GM12878 (cell line): ENCODE measurements at regions not wholly inside any gene's neighbourhood (a gene's known extent, or its start where the extent isn't known, plus 50 kb on each side); places are given as distances from the start of the nearest gene placed in this dataset.

Experiments used
- ATAC-seq: fragments of 200-7000 bp; cut with Tn5 transposase; 3 replicates; pipeline ENCODE4 v1.9.1; 2020; ENCODE audit warnings: mild to moderate bottlenecking, moderate library complexity
- BruUV-seq: library from RNA; stranded (reverse); fragments of 400-500 nt; replicated peaks from 2 replicates; lab custom pipeline; 2021; lab: Mats Ljungman, UMichigan
- CTCF ChIA-PET: fragments of 300-600 bp; sonication (Branson Sonifier 250); formaldehyde crosslinking; extraction: SDS; loops from one replicate; lab custom pipeline; 2021; ENCODE audit warnings: inconsistent platforms; lab: Yijun Ruan, JAX
- POLR2A ChIA-PET: fragments of 350-600 bp; formaldehyde crosslinking; extraction: SDS; loops from one replicate; lab custom pipeline; 2021; ENCODE audit warnings: inconsistent platforms; lab: Charles Lee
- RAD21 ChIA-PET: fragments of 300-600 bp; sonication (Branson Sonifier 250); formaldehyde crosslinking; loops from one replicate; lab custom pipeline; 2023; ENCODE audit warnings: antibody characterized with exemption; ENCODE audit not compliant: unreplicated experiment; lab: Charles Lee
- SMC1A ChIA-PET: fragments of 300-600 bp; sonication (Branson Sonifier 250); formaldehyde crosslinking; loops from one replicate; lab custom pipeline; 2023; ENCODE audit not compliant: unreplicated experiment, uncharacterized antibody; lab: Charles Lee
- DNase-seq: peaks from one replicate; pipeline ENCODE4 v3.0.0-alpha.2; 2011; ENCODE audit warnings: low read depth, low spot score
- FAIRE-seq: peaks from 3 replicates; lab custom pipeline; 2011; peaks lifted over from hg19 to GRCh38; lab: Jason Lieb, UNC
- H2AFZ ChIP-seq: 2 replicates; pipeline ENCODE4 v1.6.0; 2011; ENCODE audit warnings: low read depth, low read length, control low read depth; ENCODE audit not compliant: control insufficient read depth
- H3K27ac ChIP-seq: 2 replicates; pipeline ENCODE4 v1.5.1; 2011; ENCODE audit warnings: control low read depth; ENCODE audit not compliant: control insufficient read depth, insufficient read depth
- H3K27me3 ChIP-seq, 2 experiments: replicated peaks in 1 of 2; 2 replicates each; pipeline versions ENCODE4 v1.6.0 to v1.6.1; 2011; ENCODE audit warnings: low read length in 1 of 2; ENCODE audit not compliant: control insufficient read depth in 2 of 2, insufficient read depth in 2 of 2
- H3K36me3 ChIP-seq, 2 experiments: 2 replicates each; pipeline ENCODE4 v1.5.1; 2011; ENCODE audit warnings: low read length in 1 of 2; ENCODE audit not compliant: control insufficient read depth in 2 of 2, insufficient read depth in 2 of 2
- H3K4me1 ChIP-seq: 2 replicates; pipeline ENCODE4 v1.6.1; 2011; ENCODE audit warnings: mild to moderate bottlenecking, low read length, moderate library complexity, mixed read lengths; ENCODE audit not compliant: control insufficient read depth, insufficient read depth
- H3K4me2 ChIP-seq: 2 replicates; pipeline ENCODE4 v1.6.0; 2011; ENCODE audit warnings: control low read depth; ENCODE audit not compliant: control insufficient read depth, insufficient read depth
- H3K4me3 ChIP-seq: fragments of 200-600 bp; sonication (generic); 2 replicates; pipeline ENCODE4 v1.5.1; 2016
- H3K79me2 ChIP-seq: 2 replicates; pipeline ENCODE4 v1.6.0; 2011; ENCODE audit warnings: low read length; ENCODE audit not compliant: control insufficient read depth, insufficient read depth
- H3K9ac ChIP-seq: 2 replicates; pipeline ENCODE4 v1.8.0; 2011; ENCODE audit warnings: low read length, control low read depth, mixed read lengths; ENCODE audit not compliant: control insufficient read depth, insufficient read depth
- H3K9me3 ChIP-seq: replicated peaks from 3 replicates; pipeline ENCODE4 v1.5.1; 2011; ENCODE audit warnings: mild to moderate bottlenecking, low read length; ENCODE audit not compliant: control insufficient read depth, insufficient read depth
- H4K20me1 ChIP-seq: 2 replicates; pipeline ENCODE4 v1.6.0; 2011; ENCODE audit not compliant: control insufficient read depth, insufficient read depth
- CHD4 ChIP-seq: fragments of 200-600 bp; sonication (generic); IDR thresholded peaks from 2 replicates; pipeline ENCODE4 v1.6.1; 2016; ENCODE audit warnings: mild to moderate bottlenecking
- CREB1 ChIP-seq: IDR thresholded peaks from 2 replicates; pipeline ENCODE4 v1.6.1; 2012; ENCODE audit warnings: low read depth, mild to moderate bottlenecking, inconsistent platforms
- IKZF2 ChIP-seq, 2 experiments: fragments of 450-650 bp; IDR thresholded peaks; 2 replicates each; pipeline ENCODE4 v1.6.1; 2017; ENCODE audit warnings: mild to moderate bottlenecking in 2 of 2, moderate library complexity in 2 of 2
- IRF4 ChIP-seq: IDR thresholded peaks from 2 replicates; pipeline ENCODE4 v1.6.1; 2011; ENCODE audit warnings: low read depth, low read length
- NFYB ChIP-seq: IDR thresholded peaks from 2 replicates; pipeline ENCODE4 v1.6.1; 2011; ENCODE audit warnings: low read depth, mild to moderate bottlenecking, low read length, improper control_type of control experiment, moderate library complexity; ENCODE audit not compliant: insufficient read depth
- NRF1 ChIP-seq: conservative IDR thresholded peaks from 2 replicates; pipeline ENCODE4 v1.6.1; 2011; ENCODE audit warnings: mild to moderate bottlenecking, low read depth, low read length, improper control_type of control experiment
- POLR2AphosphoS5 ChIP-seq: IDR thresholded peaks from 2 replicates; pipeline ENCODE4 v1.6.1; 2011; ENCODE audit warnings: mild to moderate bottlenecking, low read length, inconsistent platforms
- POU2F2 ChIP-seq: IDR thresholded peaks from 3 replicates; pipeline ENCODE4 v1.6.1; 2011; ENCODE audit warnings: low read depth, mild to moderate bottlenecking, low read length, borderline replicate concordance
- SRF ChIP-seq, 2 experiments: IDR thresholded peaks; 2 replicates each; pipeline ENCODE4 v1.6.1; 2011; ENCODE audit warnings: low read depth in 2 of 2, low read length in 2 of 2, mild to moderate bottlenecking in 1 of 2, moderate library complexity in 1 of 2
- TCF3 ChIP-seq: IDR thresholded peaks from 2 replicates; pipeline ENCODE4 v1.6.1; 2012; ENCODE audit warnings: low read depth, mild to moderate bottlenecking, low read length, borderline replicate concordance; ENCODE audit not compliant: insufficient read depth
- WRNIP1 ChIP-seq: IDR thresholded peaks from 2 replicates; pipeline ENCODE4 v1.6.1; 2011; ENCODE audit warnings: low read depth, low read length, improper control_type of control experiment, borderline replicate concordance
- WGBS: methylation state at CpG from one replicate; pipeline ENCODE4 v1.1.6; 2016; ENCODE audit warnings: low lambda C conversion rate; ENCODE audit not compliant: insufficient replicate concordance, insufficient coverage; ENCODE audit errors: missing lambda C conversion rate; 5-methylcytosine and 5-hydroxymethylcytosine counted together
- in situ Hi-C: fragments of 300-500 bp; cut with MboI; formaldehyde crosslinking; loops from 9 replicates; pipeline ENCODE4 v1.14.3; 2018; ENCODE audit warnings: mixed read lengths
- intact Hi-C: fragments of 100-400 bp; cut with micrococcal nuclease; formaldehyde crosslinking; loops from one replicate; pipeline ENCODE4 v1.14.2; 2022; ENCODE audit not compliant: unreplicated experiment
- TF ChIP-seq, protein P1 (sequence below), 3 experiments: IDR thresholded peaks in 2 of 3; conservative IDR thresholded peaks in 1 of 3; 2 replicates each; pipeline ENCODE4 v1.5.1; 2011; ENCODE audit warnings: low read depth in 3 of 3, low read length in 3 of 3, mild to moderate bottlenecking in 3 of 3, control low read depth in 2 of 3, moderate library complexity in 2 of 3, inconsistent platforms in 1 of 3, mixed read lengths in 1 of 3; ENCODE audit not compliant: control insufficient read depth in 2 of 3, insufficient read depth in 1 of 3; ENCODE audit errors: extremely low read depth in 1 of 3
- TF ChIP-seq, protein P2 (sequence below): fragments of 450-650 bp; IDR thresholded peaks from 2 replicates; pipeline ENCODE4 v1.6.1; 2017; ENCODE audit warnings: low read depth, mild to moderate bottlenecking, moderate library complexity

DNA sequence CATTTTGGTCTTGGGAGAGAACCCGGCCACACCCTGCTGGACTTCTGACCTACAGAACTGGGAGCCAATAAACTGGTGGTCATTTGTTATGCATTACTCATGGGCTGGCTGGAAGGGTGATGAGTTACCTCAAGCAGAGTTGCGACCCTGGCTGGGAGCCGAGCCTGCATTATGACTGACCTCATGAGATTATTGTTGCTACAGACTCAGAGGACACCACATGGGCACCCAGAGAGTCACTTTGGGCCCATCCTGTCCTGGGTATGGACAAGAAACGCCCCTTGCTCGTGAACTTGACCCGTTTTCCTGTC, 531.7 kb downstream of the TBC1D22A start:
- Histone ChIP-seq H3K4me1 (no peaks in the 10 kb centered on the region), H2AFZ (no peak overlapping the region), H3K4me3 (no peak overlapping the region), H3K4me2 (no peak overlapping the region), H3K9me3 (no peaks in the 10 kb centered on the region), H3K9ac (no peak overlapping the region), H3K27me3 (no peaks in the 10 kb centered on the region), H3K79me2 (no peaks in the 10 kb centered on the region), H3K27ac (no peak overlapping the region), H3K36me3 (no peaks in the 10 kb centered on the region), H4K20me1 (no peaks in the 10 kb centered on the region)
- ChIA-PET RAD21 (no interaction called here), POLR2A (no interaction called here), CTCF (no interaction called here), SMC1A (interaction anchor here (0.6 kb wide), 1 partner anchor 97 kb away, joined by 4 read pairs; no protein-coding TSS in a partner anchor)
- TF ChIP-seq IKZF2 (IDR thresholded peaks at IDR 0.05) (no peak), POU2F2 (no peak), POLR2AphosphoS5 (no peak), SRF (IDR thresholded peaks at IDR 0.05; ENCODE audit: low read depth in 2 of 2, low read length in 2 of 2) (no peak), WRNIP1 (no peak), IRF4 (no peak)
- intact Hi-C loops, result no loop called here
- 13% methylated on average over 6 of the region's 6 CpGs for WGBS
- ATAC-seq (no peak), DNase-seq (no peak), FAIRE-seq (no peak)
- in situ Hi-C loops, result no loop called here
- no TSS peak for BruUV-seq

DNA sequence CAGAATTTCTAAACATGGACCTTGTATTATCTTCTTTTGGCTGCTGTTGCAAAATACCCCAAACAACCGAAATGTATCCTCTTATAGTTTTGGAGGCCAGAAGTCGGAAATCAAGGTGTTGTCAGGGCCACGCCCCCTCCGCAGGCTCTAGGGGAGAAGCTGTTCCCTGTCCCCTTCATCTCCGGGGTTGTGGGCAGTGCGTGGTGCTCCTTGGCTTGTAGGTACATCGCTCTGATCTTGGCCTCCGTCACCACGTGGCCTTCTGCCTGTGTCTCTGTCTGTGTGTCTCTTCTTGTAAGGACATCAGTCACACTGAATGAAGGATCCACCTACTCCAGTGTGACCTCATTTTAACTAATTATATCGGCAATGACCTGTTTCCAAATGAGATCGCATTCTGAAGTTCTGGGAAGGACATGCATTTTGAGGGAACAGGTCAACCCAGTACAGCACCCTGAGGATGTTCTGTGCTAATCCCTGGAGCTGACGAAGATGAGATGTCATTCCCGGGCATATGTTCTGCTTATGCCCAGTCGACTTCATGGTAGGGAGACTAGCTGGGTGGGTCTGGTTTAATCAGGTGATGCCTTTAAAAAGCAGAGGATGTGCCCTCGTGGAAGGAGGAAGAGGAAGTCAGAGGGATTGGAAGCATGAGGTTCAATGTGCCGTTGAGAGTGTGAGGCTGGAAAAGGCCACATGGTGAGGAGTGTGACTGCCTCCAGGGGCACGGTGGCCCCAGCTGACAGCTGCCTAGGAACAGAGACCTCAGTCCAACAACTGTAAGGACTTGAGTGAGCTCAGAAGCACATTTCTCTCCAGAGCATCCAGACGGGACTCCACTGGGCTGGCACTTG, 531.1 kb downstream of the TBC1D22A start:
- no TSS peak for BruUV-seq
- Histone ChIP-seq H3K9ac (no peak overlapping the region), H3K36me3 (no peaks in the 10 kb centered on the region), H3K79me2 (no peaks in the 10 kb centered on the region), H3K4me3 (no peak overlapping the region), H2AFZ (no peak overlapping the region), H3K4me1 (no peaks in the 10 kb centered on the region), H3K27ac (no peak overlapping the region), H3K4me2 (no peak overlapping the region), H3K9me3 (no peaks in the 10 kb centered on the region), H3K27me3 (no peaks in the 10 kb centered on the region), H4K20me1 (no peaks in the 10 kb centered on the region)
- ChIA-PET POLR2A (no interaction called here), RAD21 (no interaction called here), CTCF (no interaction called here), SMC1A (interaction anchor here (0.6 kb wide), 1 partner anchor 98 kb away, joined by 4 read pairs; no protein-coding TSS in a partner anchor)
- no peak for DNase-seq
- in situ Hi-C loops (no loop called here), intact Hi-C loops (no loop called here)
- WGBS, result 34% methylated on average over 18 of the region's 18 CpGs
- no peak for FAIRE-seq
- ATAC-seq, result no peak
- TF ChIP-seq NRF1 (no peak), CREB1 (no peak), CHD4 (no peak), TCF3 (no peak), NFYB (no peak)
- TF ChIP-seq, protein P1, sequence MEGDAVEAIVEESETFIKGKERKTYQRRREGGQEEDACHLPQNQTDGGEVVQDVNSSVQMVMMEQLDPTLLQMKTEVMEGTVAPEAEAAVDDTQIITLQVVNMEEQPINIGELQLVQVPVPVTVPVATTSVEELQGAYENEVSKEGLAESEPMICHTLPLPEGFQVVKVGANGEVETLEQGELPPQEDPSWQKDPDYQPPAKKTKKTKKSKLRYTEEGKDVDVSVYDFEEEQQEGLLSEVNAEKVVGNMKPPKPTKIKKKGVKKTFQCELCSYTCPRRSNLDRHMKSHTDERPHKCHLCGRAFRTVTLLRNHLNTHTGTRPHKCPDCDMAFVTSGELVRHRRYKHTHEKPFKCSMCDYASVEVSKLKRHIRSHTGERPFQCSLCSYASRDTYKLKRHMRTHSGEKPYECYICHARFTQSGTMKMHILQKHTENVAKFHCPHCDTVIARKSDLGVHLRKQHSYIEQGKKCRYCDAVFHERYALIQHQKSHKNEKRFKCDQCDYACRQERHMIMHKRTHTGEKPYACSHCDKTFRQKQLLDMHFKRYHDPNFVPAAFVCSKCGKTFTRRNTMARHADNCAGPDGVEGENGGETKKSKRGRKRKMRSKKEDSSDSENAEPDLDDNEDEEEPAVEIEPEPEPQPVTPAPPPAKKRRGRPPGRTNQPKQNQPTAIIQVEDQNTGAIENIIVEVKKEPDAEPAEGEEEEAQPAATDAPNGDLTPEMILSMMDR (IDR thresholded peaks at IDR 0.05 in 2 of 3, conservative IDR thresholded peaks at IDR 0.05 in 1 of 3; ENCODE audit: control insufficient read depth in 2 of 3, extremely low read depth in 1 of 3, insufficient read depth in 1 of 3, low read depth in 3 of 3, low read length in 3 of 3), result no peak
- TF ChIP-seq, protein P2, sequence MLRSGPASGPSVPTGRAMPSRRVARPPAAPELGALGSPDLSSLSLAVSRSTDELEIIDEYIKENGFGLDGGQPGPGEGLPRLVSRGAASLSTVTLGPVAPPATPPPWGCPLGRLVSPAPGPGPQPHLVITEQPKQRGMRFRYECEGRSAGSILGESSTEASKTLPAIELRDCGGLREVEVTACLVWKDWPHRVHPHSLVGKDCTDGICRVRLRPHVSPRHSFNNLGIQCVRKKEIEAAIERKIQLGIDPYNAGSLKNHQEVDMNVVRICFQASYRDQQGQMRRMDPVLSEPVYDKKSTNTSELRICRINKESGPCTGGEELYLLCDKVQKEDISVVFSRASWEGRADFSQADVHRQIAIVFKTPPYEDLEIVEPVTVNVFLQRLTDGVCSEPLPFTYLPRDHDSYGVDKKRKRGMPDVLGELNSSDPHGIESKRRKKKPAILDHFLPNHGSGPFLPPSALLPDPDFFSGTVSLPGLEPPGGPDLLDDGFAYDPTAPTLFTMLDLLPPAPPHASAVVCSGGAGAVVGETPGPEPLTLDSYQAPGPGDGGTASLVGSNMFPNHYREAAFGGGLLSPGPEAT, result no peak
